ENCODE measurements at regions not wholly inside any gene's neighbourhood (a gene's known extent, or its start where the extent isn't known, plus 50 kb on each side); places are given as distances from the start of the nearest gene placed in this dataset.

- H3K27me3 ChIP-seq (replicated peaks in 1 of 2; ENCODE audit: control insufficient read depth in 2 of 2, insufficient read depth in 2 of 2, low read length in 1 of 2) = no peaks in the 10 kb centered on the region
- no peak overlapping the region for H2AFZ ChIP-seq (ENCODE audit: control insufficient read depth, low read depth, low read length)
- no peaks in the 10 kb centered on the region for H3K79me2 ChIP-seq (ENCODE audit: control insufficient read depth, insufficient read depth, low read length)
- RAD21 ChIA-PET (ENCODE audit: unreplicated experiment) = interaction anchor here (0.9 to 3.3 kb wide), 3 partner anchors 15 to 360 kb away, joined by 3 to 38 read pairs (median 4); partner anchors contain the start of gene ZFP36L2
- peaks cover 5% of the 10 kb centered on the region; the same call in 2 of the 3 replicates for H3K9me3 ChIP-seq (replicated peaks; ENCODE audit: control insufficient read depth, insufficient read depth, low read length)
- H3K4me1 ChIP-seq (ENCODE audit: control insufficient read depth, insufficient read depth, low read length) = no peaks in the 10 kb centered on the region
- SMC1A ChIA-PET (ENCODE audit: uncharacterized antibody, unreplicated experiment) = interaction anchor here (11.7 kb wide), 1 partner anchor 361 kb away, joined by 108 read pairs; no protein-coding TSS in a partner anchor
- no peak for TF ChIP-seq NRF1 (conservative IDR thresholded peaks at IDR 0.05; ENCODE audit: low read depth, low read length)
- peak; percentile 87 for TF ChIP-seq MLLT1 (IDR thresholded peaks at IDR 0.05)
- FAIRE-seq = no peak
- 16% methylated on average over 9 of the region's 9 CpGs for WGBS (ENCODE audit: insufficient coverage, insufficient replicate concordance, low lambda C conversion rate, missing lambda C conversion rate)
- H4K20me1 ChIP-seq (ENCODE audit: control insufficient read depth, insufficient read depth) = no peaks in the 10 kb centered on the region
- no peak overlapping the region for H3K9ac ChIP-seq (ENCODE audit: control insufficient read depth, insufficient read depth, low read length)
- in situ Hi-C loops (cut with MboI) (no loop called here), intact Hi-C loops (cut with micrococcal nuclease; ENCODE audit: unreplicated experiment) (loop anchor here (10.0 kb wide), 1 partner anchor 269 kb away; no protein-coding TSS in a partner anchor)
- no TSS peak for BruUV-seq (replicated peaks)
- DNase-seq (ENCODE audit: low read depth, low spot score) = no peak
- H3K27ac ChIP-seq (ENCODE audit: control insufficient read depth, insufficient read depth) = no peak overlapping the region
- CTCF ChIA-PET = interaction anchor here (1.3 to 3.6 kb wide), 3 partner anchors 16 to 368 kb away, joined by 3 to 42 read pairs (median 9); no protein-coding TSS in a partner anchor
- no peak for ATAC-seq
- no peaks in the 10 kb centered on the region for H3K36me3 ChIP-seq (ENCODE audit: control insufficient read depth in 2 of 2, insufficient read depth in 2 of 2, low read length in 1 of 2)
- no peak overlapping the region for H3K4me2 ChIP-seq (ENCODE audit: control insufficient read depth, insufficient read depth)
- POLR2A ChIA-PET = interaction anchor here (0.6 kb wide), 3 partner anchors 89 to 150 kb away, joined by 3 to 4 read pairs (median 3); no protein-coding TSS in a partner anchor
- H3K4me3 ChIP-seq = no peak overlapping the region
Measured at GRCh38 chr2:43123981-43124686, 102.3 kb downstream of the ZFP36L2 start.

GRCh38 chr2:43123486-43123885 is 102.9 kb downstream of the ZFP36L2 start:
- in situ Hi-C loops (cut with MboI) (no loop called here), intact Hi-C loops (cut with micrococcal nuclease; ENCODE audit: unreplicated experiment) (loop anchor here (10.0 kb wide), 1 partner anchor 269 kb away; no protein-coding TSS in a partner anchor)

More at GRCh38 chr2:43123486-43123885, 102.9 kb downstream of the ZFP36L2 start:
- H3K9me3 ChIP-seq (replicated peaks; ENCODE audit: control insufficient read depth, insufficient read depth, low read length) = peaks cover 5% of the 10 kb centered on the region; the same call in 2 of the 3 replicates
- DNase-seq (ENCODE audit: low read depth, low spot score) = no peak
- POLR2A ChIA-PET = no interaction called here
- TF ChIP-seq NKRF (conservative IDR thresholded peaks at IDR 0.05) (no peak), DPF2 (IDR thresholded peaks at IDR 0.05) (no peak), EGR1 (IDR thresholded peaks at IDR 0.05; ENCODE audit: borderline replicate concordance in 1 of 2, low read depth in 2 of 2, low read length in 2 of 2) (no peak), NRF1 (conservative IDR thresholded peaks at IDR 0.05; ENCODE audit: low read depth, low read length) (no peak), ESRRA (IDR thresholded peaks at IDR 0.05; ENCODE audit: low read length) (no peak), ZNF217 (IDR thresholded peaks at IDR 0.05) (no peak), RUNX3 (IDR thresholded peaks at IDR 0.05; ENCODE audit: low read length) (no peak), TBL1XR1 (IDR thresholded peaks at IDR 0.05; ENCODE audit: low read depth, low read length) (no peak), SIX5 (IDR thresholded peaks at IDR 0.05; ENCODE audit: low read depth, low read length, severe bottlenecking) (no peak), FOXM1 (IDR thresholded peaks at IDR 0.05; ENCODE audit: low read depth, low read length) (no peak), POLR2AphosphoS5 (IDR thresholded peaks at IDR 0.05; ENCODE audit: low read length) (no peak), MYC (IDR thresholded peaks at IDR 0.05; ENCODE audit: insufficient read depth, insufficient read length, insufficient replicate concordance, low read length, severe bottlenecking) (no peak)
- no peak for FAIRE-seq
- RAD21 ChIA-PET (ENCODE audit: unreplicated experiment) = interaction anchor here (0.9 kb wide), 1 partner anchor 15 kb away, joined by 4 read pairs; no protein-coding TSS in a partner anchor
- H2AFZ ChIP-seq (ENCODE audit: control insufficient read depth, low read depth, low read length) = no peak overlapping the region
- no peak overlapping the region for H3K9ac ChIP-seq (ENCODE audit: control insufficient read depth, insufficient read depth, low read length)
- no peaks in the 10 kb centered on the region for H3K79me2 ChIP-seq (ENCODE audit: control insufficient read depth, insufficient read depth, low read length)
- no peaks in the 10 kb centered on the region for H3K27me3 ChIP-seq (replicated peaks in 1 of 2; ENCODE audit: control insufficient read depth in 2 of 2, insufficient read depth in 2 of 2, low read length in 1 of 2)
- no peaks in the 10 kb centered on the region for H3K4me1 ChIP-seq (ENCODE audit: control insufficient read depth, insufficient read depth, low read length)
- SMC1A ChIA-PET (ENCODE audit: uncharacterized antibody, unreplicated experiment) = interaction anchor here (1.4 to 1.6 kb wide), 2 partner anchors 106 to 360 kb away, joined by 3 to 6 read pairs; no protein-coding TSS in a partner anchor
- WGBS (ENCODE audit: insufficient coverage, insufficient replicate concordance, low lambda C conversion rate, missing lambda C conversion rate) = 54% methylated on average over 8 of the region's 8 CpGs
- CTCF ChIA-PET = no interaction called here
- H3K4me3 ChIP-seq = no peak overlapping the region
- no peaks in the 10 kb centered on the region for H4K20me1 ChIP-seq (ENCODE audit: control insufficient read depth, insufficient read depth)
- no peaks in the 10 kb centered on the region for H3K36me3 ChIP-seq (ENCODE audit: control insufficient read depth in 2 of 2, insufficient read depth in 2 of 2, low read length in 1 of 2)
- H3K27ac ChIP-seq (ENCODE audit: control insufficient read depth, insufficient read depth) = no peak overlapping the region
- no TSS peak for BruUV-seq (replicated peaks)
- H3K4me2 ChIP-seq (ENCODE audit: control insufficient read depth, insufficient read depth) = no peak overlapping the region
- ATAC-seq = no peak
